ENCODE measurements at regions not wholly inside any gene's neighbourhood (a gene's known extent, or its start where the extent isn't known, plus 50 kb on each side); places are given as distances from the start of the nearest gene placed in this dataset.

DNA sequence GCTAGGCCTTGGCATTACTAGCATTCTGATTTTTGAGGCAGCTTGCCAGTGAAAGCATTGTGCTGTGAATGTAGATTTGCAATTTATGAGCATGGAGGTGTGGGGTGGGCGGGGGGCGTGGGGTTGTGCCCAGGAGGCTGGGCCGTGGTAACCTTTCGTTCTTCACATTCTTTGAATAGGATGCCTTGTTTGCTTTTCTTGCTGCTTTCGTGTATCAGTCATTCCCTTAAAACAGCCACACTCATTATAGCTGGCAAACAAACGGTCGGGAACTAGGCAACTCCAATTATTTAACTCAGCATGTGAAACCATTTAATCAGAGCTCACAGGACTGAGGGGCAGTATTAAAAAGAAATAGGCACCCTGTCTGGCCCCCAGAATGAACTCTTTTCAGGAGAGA, 115.9 kb upstream of the PELI2 start:
- TF ChIP-seq, protein P1, sequence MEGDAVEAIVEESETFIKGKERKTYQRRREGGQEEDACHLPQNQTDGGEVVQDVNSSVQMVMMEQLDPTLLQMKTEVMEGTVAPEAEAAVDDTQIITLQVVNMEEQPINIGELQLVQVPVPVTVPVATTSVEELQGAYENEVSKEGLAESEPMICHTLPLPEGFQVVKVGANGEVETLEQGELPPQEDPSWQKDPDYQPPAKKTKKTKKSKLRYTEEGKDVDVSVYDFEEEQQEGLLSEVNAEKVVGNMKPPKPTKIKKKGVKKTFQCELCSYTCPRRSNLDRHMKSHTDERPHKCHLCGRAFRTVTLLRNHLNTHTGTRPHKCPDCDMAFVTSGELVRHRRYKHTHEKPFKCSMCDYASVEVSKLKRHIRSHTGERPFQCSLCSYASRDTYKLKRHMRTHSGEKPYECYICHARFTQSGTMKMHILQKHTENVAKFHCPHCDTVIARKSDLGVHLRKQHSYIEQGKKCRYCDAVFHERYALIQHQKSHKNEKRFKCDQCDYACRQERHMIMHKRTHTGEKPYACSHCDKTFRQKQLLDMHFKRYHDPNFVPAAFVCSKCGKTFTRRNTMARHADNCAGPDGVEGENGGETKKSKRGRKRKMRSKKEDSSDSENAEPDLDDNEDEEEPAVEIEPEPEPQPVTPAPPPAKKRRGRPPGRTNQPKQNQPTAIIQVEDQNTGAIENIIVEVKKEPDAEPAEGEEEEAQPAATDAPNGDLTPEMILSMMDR (IDR thresholded peaks at IDR 0.05; ENCODE audit: insufficient read depth, low read length, poor library complexity, severe bottlenecking) = no peak
- TF ChIP-seq EZH2phosphoT487 (conservative IDR thresholded peaks at IDR 0.05; ENCODE audit: low read length) = no peak
